GM23338 (cell line): ENCODE measurements at regions not wholly inside any gene's neighbourhood (a gene's known extent, or its start where the extent isn't known, plus 50 kb on each side); places are given as distances from the start of the nearest gene placed in this dataset.

Source experiments
- ATAC-seq: fragments of 200-7000 bp; cut with Tn5 transposase; 3 replicates; pipeline ENCODE4 v1.9.1; 2020
- DNase-seq: peaks from one replicate; pipeline ENCODE4 v3.0.0-alpha.2; 2015; ENCODE audit warnings: low spot score
- H2AFZ ChIP-seq: fragments of 200-600 bp; sonication (generic); 2 replicates; pipeline ENCODE4 v1.8.0; 2016; ENCODE audit warnings: antibody characterized with exemption, mild to moderate bottlenecking, moderate library complexity
- H3F3A ChIP-seq: fragments of 200-600 bp; sonication (generic); replicated peaks from 2 replicates; pipeline ENCODE4 v1.8.0; 2017; ENCODE audit warnings: antibody characterized with exemption, mixed run types, low read depth
- H3K27ac ChIP-seq: fragments of 200-600 bp; sonication (generic); 2 replicates; pipeline ENCODE4 v1.6.1; 2016; ENCODE audit warnings: low read depth
- H3K27me3 ChIP-seq: fragments of 200-600 bp; sonication (generic); 2 replicates; pipeline ENCODE4 v1.8.0; 2016; ENCODE audit warnings: mild to moderate bottlenecking, mixed run types, moderate library complexity; ENCODE audit not compliant: insufficient read depth
- H3K36me3 ChIP-seq: fragments of 200-600 bp; sonication (generic); 2 replicates; pipeline ENCODE4 v1.8.0; 2016; ENCODE audit warnings: mild to moderate bottlenecking; ENCODE audit not compliant: insufficient read depth
- H3K4me1 ChIP-seq: fragments of 200-600 bp; sonication (generic); 2 replicates; pipeline ENCODE4 v1.8.0; 2016; ENCODE audit warnings: mild to moderate bottlenecking, moderate library complexity; ENCODE audit not compliant: insufficient read depth
- H3K4me2 ChIP-seq: fragments of 200-600 bp; sonication (generic); 2 replicates; pipeline ENCODE4 v1.7.1; 2017; ENCODE audit warnings: mixed run types
- H3K4me3 ChIP-seq: fragments of 200-600 bp; sonication (generic); 2 replicates; pipeline ENCODE4 v1.6.1; 2016; ENCODE audit warnings: mixed run types
- H3K79me2 ChIP-seq: fragments of 200-600 bp; sonication (generic); replicated peaks from 2 replicates; pipeline ENCODE4 v1.8.0; 2017; ENCODE audit warnings: mild to moderate bottlenecking; ENCODE audit not compliant: insufficient read depth
- H3K9me2 ChIP-seq: fragments of 200-600 bp; sonication (generic); 2 replicates; pipeline ENCODE4 v1.8.0; 2017; ENCODE audit not compliant: insufficient read depth
- H4K20me1 ChIP-seq: fragments of 200-600 bp; sonication (generic); replicated peaks from 2 replicates; pipeline ENCODE4 v1.8.0; 2017; ENCODE audit warnings: mild to moderate bottlenecking; ENCODE audit not compliant: insufficient read depth
- H3K27ac Mint-ChIP-seq: 2 replicates; pipeline ENCODE4 v1.8.0; 2020; ENCODE audit warnings: inconsistent platforms, mild to moderate bottlenecking, moderate library complexity, mixed read lengths
- H3K27me3 Mint-ChIP-seq: 3 replicates; pipeline ENCODE4 v1.8.0; 2022; ENCODE audit warnings: low read depth, mild to moderate bottlenecking, moderate library complexity, mixed read lengths, inconsistent platforms; ENCODE audit not compliant: insufficient read depth, poor library complexity
- H3K36me3 Mint-ChIP-seq: 3 replicates; pipeline ENCODE4 v1.8.0; 2021; ENCODE audit warnings: low read depth, mild to moderate bottlenecking, inconsistent platforms, moderate library complexity, mixed read lengths
- H3K4me1 Mint-ChIP-seq: 3 replicates; pipeline ENCODE4 v1.8.0; 2020; ENCODE audit warnings: mild to moderate bottlenecking, inconsistent platforms, mixed read lengths
- H3K4me3 Mint-ChIP-seq: 3 replicates; pipeline ENCODE4 v1.8.0; 2021; ENCODE audit warnings: moderate library complexity, mild to moderate bottlenecking, inconsistent platforms, mixed read lengths
- H3K9me3 Mint-ChIP-seq: 3 replicates; pipeline ENCODE4 v1.8.0; 2020; ENCODE audit warnings: moderate library complexity, mild to moderate bottlenecking, inconsistent platforms, mixed read lengths
- CREB1 ChIP-seq: fragments of 250-450 bp; sonication (Bioruptor Pico); IDR thresholded peaks from 2 replicates; pipeline ENCODE4 v1.5.0; 2020; ENCODE audit warnings: low read depth, mild to moderate bottlenecking, moderate library complexity
- EZH2 ChIP-seq: fragments of 200-600 bp; sonication (generic); IDR thresholded peaks from one replicate; pipeline ENCODE4 v1.8.0; 2017; ENCODE audit warnings: antibody characterized with exemption, mild to moderate bottlenecking, low read depth; ENCODE audit not compliant: unreplicated experiment
- EZH2phosphoT487 ChIP-seq: fragments of 200-600 bp; sonication (generic); IDR thresholded peaks from one replicate; pipeline ENCODE4 v1.8.1; 2018; ENCODE audit warnings: antibody characterized with exemption; ENCODE audit not compliant: unreplicated experiment
- JUNB ChIP-seq: IDR thresholded peaks from one replicate; pipeline ENCODE4 v1.6.1; 2016; ENCODE audit warnings: antibody characterized with exemption; ENCODE audit not compliant: unreplicated experiment
- POLR2AphosphoS5 ChIP-seq: IDR thresholded peaks from 2 replicates; pipeline ENCODE4 v1.6.1; 2016; ENCODE audit warnings: antibody characterized with exemption, low read depth
- STAT1 ChIP-seq: IDR thresholded peaks from one replicate; pipeline ENCODE4 v1.6.1; 2016; ENCODE audit warnings: antibody characterized with exemption; ENCODE audit not compliant: unreplicated experiment
- ZNF114 ChIP-seq: fragments of 250-450 bp; sonication (Bioruptor Pico); IDR thresholded peaks from 2 replicates; pipeline ENCODE4 v1.5.0; 2020; ENCODE audit warnings: mild to moderate bottlenecking, moderate library complexity
- ZNF331 ChIP-seq: fragments of 250-450 bp; sonication (Bioruptor Pico); IDR thresholded peaks from 2 replicates; pipeline ENCODE4 v1.5.0; 2020; ENCODE audit warnings: low read depth, mild to moderate bottlenecking, moderate library complexity
- TF ChIP-seq, protein P1 (sequence below): IDR thresholded peaks from one replicate; pipeline ENCODE4 v1.6.1; 2018; ENCODE audit warnings: antibody characterized with exemption; ENCODE audit not compliant: unreplicated experiment
- TF ChIP-seq, protein P2 (sequence below): fragments of 250-450 bp; sonication (Bioruptor Pico); IDR thresholded peaks from 2 replicates; pipeline ENCODE4 v1.5.0; 2020; ENCODE audit warnings: mild to moderate bottlenecking, moderate library complexity

DNA sequence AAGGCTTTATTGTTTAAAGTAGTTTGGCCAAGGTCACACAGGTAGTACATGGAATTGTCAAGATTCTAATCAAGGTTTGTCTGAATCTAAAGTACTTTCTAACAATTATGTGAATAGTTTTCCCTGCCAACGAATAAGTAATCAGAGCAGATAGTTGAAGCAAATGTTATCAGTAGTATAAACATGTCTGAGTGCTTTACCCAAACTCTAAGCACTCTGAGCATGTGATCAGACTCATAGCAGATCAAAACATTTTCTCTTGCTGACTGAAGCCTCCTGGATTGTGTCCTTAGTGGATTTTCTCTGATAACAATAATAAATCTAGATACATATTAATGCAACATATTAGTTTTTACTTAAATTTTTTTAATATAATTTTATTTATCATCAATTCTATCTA, 995.0 kb downstream of the EFNA5 start (continued):
- TF ChIP-seq, protein P1, sequence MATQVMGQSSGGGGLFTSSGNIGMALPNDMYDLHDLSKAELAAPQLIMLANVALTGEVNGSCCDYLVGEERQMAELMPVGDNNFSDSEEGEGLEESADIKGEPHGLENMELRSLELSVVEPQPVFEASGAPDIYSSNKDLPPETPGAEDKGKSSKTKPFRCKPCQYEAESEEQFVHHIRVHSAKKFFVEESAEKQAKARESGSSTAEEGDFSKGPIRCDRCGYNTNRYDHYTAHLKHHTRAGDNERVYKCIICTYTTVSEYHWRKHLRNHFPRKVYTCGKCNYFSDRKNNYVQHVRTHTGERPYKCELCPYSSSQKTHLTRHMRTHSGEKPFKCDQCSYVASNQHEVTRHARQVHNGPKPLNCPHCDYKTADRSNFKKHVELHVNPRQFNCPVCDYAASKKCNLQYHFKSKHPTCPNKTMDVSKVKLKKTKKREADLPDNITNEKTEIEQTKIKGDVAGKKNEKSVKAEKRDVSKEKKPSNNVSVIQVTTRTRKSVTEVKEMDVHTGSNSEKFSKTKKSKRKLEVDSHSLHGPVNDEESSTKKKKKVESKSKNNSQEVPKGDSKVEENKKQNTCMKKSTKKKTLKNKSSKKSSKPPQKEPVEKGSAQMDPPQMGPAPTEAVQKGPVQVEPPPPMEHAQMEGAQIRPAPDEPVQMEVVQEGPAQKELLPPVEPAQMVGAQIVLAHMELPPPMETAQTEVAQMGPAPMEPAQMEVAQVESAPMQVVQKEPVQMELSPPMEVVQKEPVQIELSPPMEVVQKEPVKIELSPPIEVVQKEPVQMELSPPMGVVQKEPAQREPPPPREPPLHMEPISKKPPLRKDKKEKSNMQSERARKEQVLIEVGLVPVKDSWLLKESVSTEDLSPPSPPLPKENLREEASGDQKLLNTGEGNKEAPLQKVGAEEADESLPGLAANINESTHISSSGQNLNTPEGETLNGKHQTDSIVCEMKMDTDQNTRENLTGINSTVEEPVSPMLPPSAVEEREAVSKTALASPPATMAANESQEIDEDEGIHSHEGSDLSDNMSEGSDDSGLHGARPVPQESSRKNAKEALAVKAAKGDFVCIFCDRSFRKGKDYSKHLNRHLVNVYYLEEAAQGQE: no peak
- TF ChIP-seq CREB1 (CRISPR knock-in tag) (no peak), EZH2 (no peak), EZH2phosphoT487 (no peak)

DNA sequence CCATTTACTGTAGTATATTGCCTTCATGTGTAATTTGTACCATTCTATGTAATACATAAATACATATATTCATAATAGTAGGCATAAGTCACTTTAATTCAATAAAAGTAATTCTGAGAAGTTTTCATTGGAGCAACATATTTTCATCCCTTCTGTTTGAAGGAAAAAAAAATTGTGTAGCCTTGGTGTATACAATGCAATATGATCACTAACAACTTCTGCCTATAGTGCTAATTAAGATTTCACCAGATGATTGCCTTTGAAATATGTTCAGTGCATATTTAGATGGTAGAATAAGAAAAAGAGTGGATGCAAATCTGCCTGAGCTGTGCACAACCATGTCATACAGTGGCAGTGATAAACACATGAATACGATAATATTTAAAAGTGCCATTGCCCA, 996.8 kb downstream of the EFNA5 start:
- 0 out of 3 replicates have a peak, but pooled peaks cover 3% of the 10 kb centered on the region for H3K4me1 Mint-ChIP-seq
- no peak for ATAC-seq
- no peaks in the 10 kb centered on the region for H3K36me3 Mint-ChIP-seq
- TF ChIP-seq, protein P1: no peak
- TF ChIP-seq POLR2AphosphoS5: no peak
- TF ChIP-seq ZNF331 (CRISPR knock-in tag): no peak
- no peak for TF ChIP-seq STAT1
- TF ChIP-seq EZH2phosphoT487: no peak
- TF ChIP-seq, protein P2, sequence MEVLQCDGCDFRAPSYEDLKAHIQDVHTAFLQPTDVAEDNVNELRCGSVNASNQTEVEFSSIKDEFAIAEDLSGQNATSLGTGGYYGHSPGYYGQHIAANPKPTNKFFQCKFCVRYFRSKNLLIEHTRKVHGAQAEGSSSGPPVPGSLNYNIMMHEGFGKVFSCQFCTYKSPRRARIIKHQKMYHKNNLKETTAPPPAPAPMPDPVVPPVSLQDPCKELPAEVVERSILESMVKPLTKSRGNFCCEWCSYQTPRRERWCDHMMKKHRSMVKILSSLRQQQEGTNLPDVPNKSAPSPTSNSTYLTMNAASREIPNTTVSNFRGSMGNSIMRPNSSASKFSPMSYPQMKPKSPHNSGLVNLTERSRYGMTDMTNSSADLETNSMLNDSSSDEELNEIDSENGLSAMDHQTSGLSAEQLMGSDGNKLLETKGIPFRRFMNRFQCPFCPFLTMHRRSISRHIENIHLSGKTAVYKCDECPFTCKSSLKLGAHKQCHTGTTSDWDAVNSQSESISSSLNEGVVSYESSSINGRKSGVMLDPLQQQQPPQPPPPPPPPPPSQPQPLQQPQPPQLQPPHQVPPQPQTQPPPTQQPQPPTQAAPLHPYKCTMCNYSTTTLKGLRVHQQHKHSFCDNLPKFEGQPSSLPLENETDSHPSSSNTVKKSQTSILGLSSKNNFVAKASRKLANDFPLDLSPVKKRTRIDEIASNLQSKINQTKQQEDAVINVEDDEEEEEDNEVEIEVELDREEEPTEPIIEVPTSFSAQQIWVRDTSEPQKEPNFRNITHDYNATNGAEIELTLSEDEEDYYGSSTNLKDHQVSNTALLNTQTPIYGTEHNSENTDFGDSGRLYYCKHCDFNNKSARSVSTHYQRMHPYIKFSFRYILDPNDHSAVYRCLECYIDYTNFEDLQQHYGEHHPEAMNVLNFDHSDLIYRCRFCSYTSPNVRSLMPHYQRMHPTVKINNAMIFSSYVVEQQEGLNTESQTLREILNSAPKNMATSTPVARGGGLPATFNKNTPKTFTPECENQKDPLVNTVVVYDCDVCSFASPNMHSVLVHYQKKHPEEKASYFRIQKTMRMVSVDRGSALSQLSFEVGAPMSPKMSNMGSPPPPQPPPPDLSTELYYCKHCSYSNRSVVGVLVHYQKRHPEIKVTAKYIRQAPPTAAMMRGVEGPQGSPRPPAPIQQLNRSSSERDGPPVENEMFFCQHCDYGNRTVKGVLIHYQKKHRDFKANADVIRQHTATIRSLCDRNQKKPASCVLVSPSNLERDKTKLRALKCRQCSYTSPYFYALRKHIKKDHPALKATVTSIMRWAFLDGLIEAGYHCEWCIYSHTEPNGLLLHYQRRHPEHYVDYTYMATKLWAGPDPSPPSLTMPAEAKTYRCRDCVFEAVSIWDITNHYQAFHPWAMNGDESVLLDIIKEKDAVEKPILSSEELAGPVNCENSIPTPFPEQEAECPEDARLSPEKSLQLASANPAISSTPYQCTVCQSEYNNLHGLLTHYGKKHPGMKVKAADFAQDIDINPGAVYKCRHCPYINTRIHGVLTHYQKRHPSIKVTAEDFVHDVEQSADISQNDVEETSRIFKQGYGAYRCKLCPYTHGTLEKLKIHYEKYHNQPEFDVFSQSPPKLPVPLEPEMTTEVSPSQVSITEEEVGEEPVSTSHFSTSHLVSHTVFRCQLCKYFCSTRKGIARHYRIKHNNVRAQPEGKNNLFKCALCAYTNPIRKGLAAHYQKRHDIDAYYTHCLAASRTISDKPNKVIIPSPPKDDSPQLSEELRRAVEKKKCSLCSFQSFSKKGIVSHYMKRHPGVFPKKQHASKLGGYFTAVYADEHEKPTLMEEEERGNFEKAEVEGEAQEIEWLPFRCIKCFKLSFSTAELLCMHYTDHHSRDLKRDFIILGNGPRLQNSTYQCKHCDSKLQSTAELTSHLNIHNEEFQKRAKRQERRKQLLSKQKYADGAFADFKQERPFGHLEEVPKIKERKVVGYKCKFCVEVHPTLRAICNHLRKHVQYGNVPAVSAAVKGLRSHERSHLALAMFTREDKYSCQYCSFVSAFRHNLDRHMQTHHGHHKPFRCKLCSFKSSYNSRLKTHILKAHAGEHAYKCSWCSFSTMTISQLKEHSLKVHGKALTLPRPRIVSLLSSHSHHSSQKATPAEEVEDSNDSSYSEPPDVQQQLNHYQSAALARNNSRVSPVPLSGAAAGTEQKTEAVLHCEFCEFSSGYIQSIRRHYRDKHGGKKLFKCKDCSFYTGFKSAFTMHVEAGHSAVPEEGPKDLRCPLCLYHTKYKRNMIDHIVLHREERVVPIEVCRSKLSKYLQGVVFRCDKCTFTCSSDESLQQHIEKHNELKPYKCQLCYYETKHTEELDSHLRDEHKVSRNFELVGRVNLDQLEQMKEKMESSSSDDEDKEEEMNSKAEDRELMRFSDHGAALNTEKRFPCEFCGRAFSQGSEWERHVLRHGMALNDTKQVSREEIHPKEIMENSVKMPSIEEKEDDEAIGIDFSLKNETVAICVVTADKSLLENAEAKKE: no peak
- no peak for TF ChIP-seq CREB1 (CRISPR knock-in tag)
- TF ChIP-seq ZNF114 (CRISPR knock-in tag): no peak
- TF ChIP-seq JUNB: no peak
- no peak for TF ChIP-seq EZH2

More for the DNA sequence above, 996.8 kb downstream of the EFNA5 start:
- no peaks in the 10 kb centered on the region for H3K27me3 Mint-ChIP-seq
- Histone ChIP-seq H3F3A (no peaks in the 10 kb centered on the region), H3K79me2 (no peaks in the 10 kb centered on the region), H3K4me3 (no peak overlapping the region), H3K9me2 (no peaks in the 10 kb centered on the region), H3K4me1 (no peaks in the 10 kb centered on the region), H3K36me3 (no peaks in the 10 kb centered on the region), H2AFZ (no peak overlapping the region), H3K27ac (no peak overlapping the region), H4K20me1 (no peaks in the 10 kb centered on the region), H3K27me3 (no peaks in the 10 kb centered on the region), H3K4me2 (no peak overlapping the region)
- DNase-seq: no peak
- no peak overlapping the region for H3K27ac Mint-ChIP-seq
- no peak overlapping the region for H3K4me3 Mint-ChIP-seq
- peaks cover 4% of the 10 kb centered on the region; the same call in 2 of the 3 replicates for H3K9me3 Mint-ChIP-seq
